GM18868 (cell line): ENCODE measurements at regions not wholly inside any gene's neighbourhood (a gene's known extent, or its start where the extent isn't known, plus 50 kb on each side); places are given as distances from the start of the nearest gene placed in this dataset.

Experiments used
- ATAC-seq: cut with Tn5 transposase; IDR thresholded peaks from one replicate; pipeline ENCODE4 v1.9.1; 2021; ENCODE audit warnings: mild to moderate bottlenecking, moderate library complexity; ENCODE audit not compliant: unreplicated experiment

- ATAC-seq: no peak
Observed at GRCh38 chr3:76582098-76582497, 457.8 kb upstream of the ROBO2 start.

- no peak for ATAC-seq
Observed at GRCh38 chr3:76582632-76583378, 457.1 kb upstream of the ROBO2 start.

- ATAC-seq: peak; percentile 51
Observed at GRCh38 chr3:76585794-76586392, 454.0 kb upstream of the ROBO2 start.

DNA sequence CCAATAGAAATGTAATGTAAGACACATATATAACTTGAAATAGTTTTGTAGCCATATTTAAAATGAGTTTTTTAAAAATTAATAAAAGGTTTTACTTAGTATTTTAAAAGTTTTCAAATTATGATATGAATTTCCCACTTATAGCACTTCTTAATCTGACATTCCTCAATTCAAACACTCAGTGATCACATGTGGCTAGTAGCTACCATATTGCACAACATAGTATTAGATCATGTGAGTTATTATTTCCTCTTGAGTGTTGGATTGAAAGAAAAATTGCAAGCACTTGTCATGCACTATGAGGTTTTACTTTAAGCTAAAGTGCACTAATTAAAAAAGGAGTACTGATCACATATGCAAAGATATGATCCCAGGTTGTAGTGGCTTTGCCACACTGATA, 453.4 kb upstream of the ROBO2 start:
- ATAC-seq: no peak

GRCh38 chr3:76610150-76610549, 429.7 kb upstream of the ROBO2 start:
- ATAC-seq: no peak

GRCh38 chr3:76615719-76616118, 424.2 kb upstream of the ROBO2 start:
- ATAC-seq: no peak

DNA sequence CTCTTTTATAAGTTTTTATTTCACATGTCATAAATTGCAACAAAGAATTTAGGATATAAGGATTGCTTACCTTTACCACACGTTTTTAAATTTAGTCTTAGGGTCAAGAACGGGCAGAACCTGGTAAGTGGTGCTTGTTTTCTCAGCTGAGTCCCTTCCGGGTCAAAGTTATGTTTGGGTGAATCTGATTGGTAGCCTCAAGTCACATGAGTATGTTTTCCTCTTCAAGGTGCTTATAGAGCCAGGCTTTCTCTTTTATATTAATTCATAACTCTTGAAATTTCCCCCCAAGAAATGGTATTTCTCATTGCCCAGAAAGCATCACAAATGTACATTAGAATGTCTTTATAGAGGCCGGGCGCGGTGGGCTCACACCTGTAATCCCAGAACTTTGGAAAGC, 415.7 kb upstream of the ROBO2 start:
- no peak for ATAC-seq

DNA sequence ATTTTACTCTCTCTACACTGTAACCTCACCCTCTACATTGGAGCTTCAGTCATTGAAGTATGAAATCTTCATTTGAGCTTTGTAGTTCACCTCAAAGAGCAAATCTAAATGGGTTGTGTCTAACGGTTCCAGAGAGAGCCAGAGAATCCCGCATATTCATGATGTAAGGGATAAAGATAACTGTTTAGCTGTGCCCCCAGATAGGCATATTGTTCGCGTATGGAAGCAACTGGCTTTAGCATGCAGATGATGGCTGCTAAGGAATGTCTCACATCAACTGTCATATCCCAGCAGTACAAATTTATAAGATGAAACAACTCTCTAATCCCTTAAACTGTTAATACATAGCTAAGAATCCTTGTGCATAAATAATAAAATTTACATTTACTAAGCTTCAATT, 412.7 kb upstream of the ROBO2 start:
- ATAC-seq: no peak

GRCh38 chr3:76631251-76631650, 408.6 kb upstream of the ROBO2 start:
- ATAC-seq: no peak

GRCh38 chr3:76638006-76638405, 401.9 kb upstream of the ROBO2 start:
- no peak for ATAC-seq

- ATAC-seq: no peak
Observed at GRCh38 chr3:76643623-76644304, 396.1 kb upstream of the ROBO2 start.

DNA sequence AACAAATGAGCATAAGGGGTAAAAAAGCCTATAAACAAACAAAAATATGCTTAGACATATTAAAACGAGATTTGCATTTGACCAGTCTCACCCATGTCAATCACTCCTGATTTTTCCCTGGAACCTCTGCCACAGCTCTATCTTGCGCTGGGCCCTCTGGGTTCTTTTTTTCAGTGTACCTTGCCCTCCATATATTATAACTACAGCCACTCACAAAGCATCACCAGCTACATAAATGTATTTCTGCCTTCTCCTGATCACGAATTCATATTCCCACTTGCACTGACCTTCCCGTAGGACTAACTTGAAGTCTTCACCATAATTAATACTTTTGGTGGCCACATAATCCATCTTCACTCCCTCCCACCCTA, 395.6 kb upstream of the ROBO2 start:
- no peak for ATAC-seq

DNA sequence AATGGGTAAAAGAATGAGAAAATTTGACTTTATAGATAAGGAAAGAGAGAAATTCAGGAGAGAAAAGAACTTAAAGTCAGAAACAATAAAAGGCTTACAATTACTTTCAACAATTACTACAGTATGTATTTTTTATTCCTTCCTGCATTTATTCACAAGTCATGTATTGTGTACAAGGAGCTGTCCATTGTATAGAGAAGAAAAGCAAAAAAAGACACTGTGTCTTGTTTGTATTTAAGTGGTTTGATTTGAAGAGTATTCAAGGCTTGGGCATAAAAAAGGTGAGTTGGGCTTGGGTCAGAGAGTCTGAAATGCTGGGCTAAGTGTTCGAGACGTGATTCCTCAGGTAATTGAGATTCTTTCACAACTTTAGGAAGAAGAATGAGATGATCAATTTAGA, 394.2 kb upstream of the ROBO2 start:
- ATAC-seq: no peak

DNA sequence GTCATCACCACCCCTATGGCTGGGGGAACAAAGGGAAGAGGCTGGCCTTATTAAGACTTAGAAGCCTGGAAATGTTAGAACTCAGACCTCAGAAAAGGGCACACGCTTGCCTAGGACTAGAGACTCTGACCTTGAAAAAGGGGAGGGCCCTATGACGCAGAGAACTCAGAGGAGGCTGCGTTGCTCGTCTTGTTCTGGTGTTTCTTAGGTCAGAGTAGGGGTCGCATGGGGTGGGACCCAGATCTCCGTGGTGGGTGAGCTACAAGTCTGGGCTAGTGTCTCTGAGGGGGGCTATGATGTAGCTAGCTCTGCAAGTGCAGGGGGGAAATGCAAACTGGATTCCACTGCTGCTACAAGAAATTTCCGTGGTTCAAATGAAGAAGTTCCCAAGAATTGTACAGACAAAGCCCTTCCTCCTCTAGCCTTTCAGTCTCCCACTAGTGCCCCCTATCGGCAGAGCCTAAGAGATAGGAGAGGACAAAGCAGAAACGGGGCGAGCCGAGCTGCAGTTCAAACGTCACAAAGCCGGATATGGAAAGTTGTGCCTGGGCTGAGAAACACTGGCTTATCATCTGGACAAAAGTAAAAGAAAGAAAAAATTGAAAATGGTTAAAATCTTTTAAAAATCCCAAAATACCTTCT, 392.9 kb upstream of the ROBO2 start:
- no peak for ATAC-seq

DNA sequence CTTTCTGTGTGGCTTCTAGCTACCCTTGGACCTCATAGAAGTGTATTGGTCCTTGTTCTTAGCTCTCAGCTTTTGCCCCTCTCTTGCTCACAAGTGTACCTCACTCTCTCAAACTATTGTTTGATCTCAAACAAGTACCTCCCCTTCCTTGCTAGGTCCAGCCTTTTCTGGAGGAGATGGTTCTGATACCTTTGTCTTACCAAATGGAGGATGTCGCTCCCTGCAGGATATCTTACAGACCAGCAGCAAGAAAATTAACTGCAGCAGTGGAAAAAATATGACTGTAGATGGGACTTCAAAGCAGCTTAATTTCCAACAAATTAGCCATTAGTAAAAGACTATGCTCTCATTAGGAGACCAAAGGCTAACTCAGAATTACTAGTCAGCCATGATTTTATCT, 388.1 kb upstream of the ROBO2 start:
- no peak for ATAC-seq

DNA sequence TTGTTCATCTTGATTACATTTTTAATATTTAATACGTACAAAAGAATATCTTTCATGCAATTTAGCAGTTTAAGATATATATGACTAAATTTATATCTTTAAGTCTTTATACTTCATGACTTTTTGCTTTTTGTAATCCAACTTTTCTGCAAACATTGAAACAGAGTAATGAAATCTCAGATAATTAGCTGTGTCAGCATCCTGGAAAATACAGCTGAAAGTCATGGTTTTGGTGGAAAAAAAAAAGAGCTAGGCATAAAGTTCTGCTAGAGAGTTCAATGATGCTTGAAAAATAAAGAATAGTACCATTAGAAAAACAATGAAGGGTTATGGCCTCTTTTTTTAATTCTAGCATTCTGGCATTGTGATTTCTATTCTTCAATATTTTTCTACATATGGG, 387.4 kb upstream of the ROBO2 start:
- ATAC-seq: no peak

GRCh38 chr3:76653640-76654251, 386.2 kb upstream of the ROBO2 start:
- ATAC-seq: no peak

- ATAC-seq: no peak
Observed at GRCh38 chr3:76656531-76657070, 383.3 kb upstream of the ROBO2 start.

DNA sequence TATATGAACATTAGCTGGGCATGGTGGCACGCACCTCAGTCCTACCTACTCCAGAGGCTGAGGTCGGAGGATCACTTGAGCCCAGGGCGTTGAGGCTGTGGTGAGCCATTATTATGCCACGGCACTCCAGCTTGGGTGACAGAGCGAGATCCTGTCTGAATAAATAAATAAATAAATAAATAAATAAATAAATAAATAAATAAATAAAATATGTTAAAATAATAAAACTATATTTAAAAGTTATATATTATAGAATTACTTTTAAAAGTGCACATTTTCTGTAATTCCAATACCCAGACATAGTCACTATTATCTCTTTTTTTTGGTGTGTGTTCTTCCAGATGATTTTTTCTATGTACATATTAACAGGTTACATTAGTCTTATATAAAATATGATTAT, 382.0 kb upstream of the ROBO2 start:
- no peak for ATAC-seq

DNA sequence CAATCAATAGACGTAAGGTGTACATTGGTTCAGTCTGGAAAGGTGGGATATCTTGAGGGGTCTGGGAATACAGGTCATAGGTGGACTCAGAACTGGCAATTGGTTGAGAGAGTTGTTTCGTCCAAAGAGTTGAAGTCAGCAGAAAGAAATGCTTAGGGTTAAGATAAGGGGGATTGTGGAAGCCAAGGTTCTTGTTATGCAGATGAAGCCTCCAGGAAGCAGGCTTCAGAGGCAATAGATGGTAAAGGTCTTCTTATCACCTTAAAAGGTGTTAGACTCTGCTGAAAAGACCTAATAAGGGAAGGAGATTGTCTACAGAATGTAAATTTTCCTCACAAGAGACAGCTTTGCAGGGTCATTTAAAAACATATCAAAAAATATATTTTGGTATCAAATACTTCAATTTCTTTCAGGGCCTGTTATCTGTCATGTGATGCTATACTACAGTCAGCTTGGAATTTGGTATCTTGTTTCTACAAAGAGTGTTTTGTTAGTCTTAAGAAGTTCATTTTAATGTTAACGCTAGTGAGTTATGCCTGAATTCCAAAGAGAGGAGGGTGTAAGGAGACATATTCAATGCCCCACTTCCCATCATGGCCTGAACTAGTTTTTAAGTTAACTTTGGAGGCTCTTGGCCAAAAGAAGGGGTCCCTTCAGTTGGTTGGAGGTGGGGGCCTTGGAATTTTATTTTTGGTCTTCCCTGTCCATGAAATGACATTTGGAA, 378.2 kb upstream of the ROBO2 start:
- no peak for ATAC-seq

GRCh38 chr3:76664816-76665215, 375.1 kb upstream of the ROBO2 start:
- ATAC-seq: no peak
